ENCODE measurements at regions not wholly inside any gene's neighbourhood (a gene's known extent, or its start where the extent isn't known, plus 50 kb on each side); places are given as distances from the start of the nearest gene placed in this dataset.

- Histone ChIP-seq H3K27ac (ENCODE audit: low read length) (no peak overlapping the region), H3K36me3 (ENCODE audit: low read depth, low read length) (no peaks in the 10 kb centered on the region), H3K79me2 (ENCODE audit: low read length) (no peaks in the 10 kb centered on the region), H3K9ac (ENCODE audit: low read length) (no peak overlapping the region), H3K4me3 (ENCODE audit: low read length) (no peak overlapping the region), H4K20me1 (ENCODE audit: low read length) (no peaks in the 10 kb centered on the region), H3K4me2 (ENCODE audit: low read length) (no peak overlapping the region), H3K9me3 (ENCODE audit: low read length) (no peaks in the 10 kb centered on the region), H3K4me1 (ENCODE audit: insufficient read depth, low read length) (no peaks in the 10 kb centered on the region), H2AFZ (ENCODE audit: low read length) (no peak overlapping the region), H3K9me2 (replicated peaks; ENCODE audit: low read length) (no peaks in the 10 kb centered on the region), H3F3A (ENCODE audit: low read length, unreplicated experiment) (no peaks in the 10 kb centered on the region), H3K27me3 (ENCODE audit: low read length) (peaks cover 13% of the 10 kb centered on the region)
- no TSS peak for BruUV-seq (replicated peaks)
- CTCF ChIA-PET: no interaction called here
- DNase-seq (no peak), ATAC-seq (no peak)
- TF ChIP-seq EZH2 (IDR thresholded peaks at IDR 0.05; ENCODE audit: low read length, unreplicated experiment) (no peak), CTCF (conservative IDR thresholded peaks at IDR 0.05; ENCODE audit: low read depth, low read length) (no peak), EZH2phosphoT487 (IDR thresholded peaks at IDR 0.05; ENCODE audit: borderline replicate concordance, low read length) (no peak)
- intact Hi-C loops (cut with micrococcal nuclease): no loop called here
- POLR2A ChIA-PET (ENCODE audit: unreplicated experiment): no interaction called here
Observed at GRCh38 chr2:129857200-129857599, 122.3 kb upstream of the RAB6C start.

GRCh38 chr2:129859175-129859574 is 120.3 kb upstream of the RAB6C start:
- ATAC-seq (no peak), DNase-seq (no peak)
- Histone ChIP-seq H3K4me2 (ENCODE audit: low read length) (no peak overlapping the region), H3K4me3 (ENCODE audit: low read length) (no peak overlapping the region), H3K9me3 (ENCODE audit: low read length) (no peaks in the 10 kb centered on the region), H3K36me3 (ENCODE audit: low read depth, low read length) (no peaks in the 10 kb centered on the region), H3K9me2 (replicated peaks; ENCODE audit: low read length) (no peaks in the 10 kb centered on the region), H4K20me1 (ENCODE audit: low read length) (no peaks in the 10 kb centered on the region), H2AFZ (ENCODE audit: low read length) (no peak overlapping the region), H3K27me3 (ENCODE audit: low read length) (peaks cover 12% of the 10 kb centered on the region), H3K79me2 (ENCODE audit: low read length) (no peaks in the 10 kb centered on the region), H3F3A (ENCODE audit: low read length, unreplicated experiment) (no peaks in the 10 kb centered on the region), H3K9ac (ENCODE audit: low read length) (no peak overlapping the region), H3K27ac (ENCODE audit: low read length) (no peak overlapping the region), H3K4me1 (ENCODE audit: insufficient read depth, low read length) (no peaks in the 10 kb centered on the region)
- CTCF ChIA-PET: no interaction called here
- POLR2A ChIA-PET (ENCODE audit: unreplicated experiment): no interaction called here
- no TSS peak for BruUV-seq (replicated peaks)
- intact Hi-C loops (cut with micrococcal nuclease): no loop called here
- TF ChIP-seq EZH2phosphoT487 (IDR thresholded peaks at IDR 0.05; ENCODE audit: borderline replicate concordance, low read length) (no peak), EZH2 (IDR thresholded peaks at IDR 0.05; ENCODE audit: low read length, unreplicated experiment) (no peak), CTCF (conservative IDR thresholded peaks at IDR 0.05; ENCODE audit: low read depth, low read length) (no peak)

- intact Hi-C loops (cut with micrococcal nuclease): no loop called here
- ATAC-seq: no peak
- H3F3A ChIP-seq (ENCODE audit: low read length, unreplicated experiment): no peaks in the 10 kb centered on the region
- H3K4me1 ChIP-seq (ENCODE audit: insufficient read depth, low read length): no peaks in the 10 kb centered on the region
- no peak for DNase-seq
- no peaks in the 10 kb centered on the region for H3K9me2 ChIP-seq (replicated peaks; ENCODE audit: low read length)
- H3K9me3 ChIP-seq (ENCODE audit: low read length): no peaks in the 10 kb centered on the region
- H3K27me3 ChIP-seq (ENCODE audit: low read length): peaks cover 12% of the 10 kb centered on the region
- CTCF ChIA-PET: no interaction called here
- no peak for TF ChIP-seq EZH2phosphoT487 (IDR thresholded peaks at IDR 0.05; ENCODE audit: borderline replicate concordance, low read length)
- POLR2A ChIA-PET (ENCODE audit: unreplicated experiment): no interaction called here
- H4K20me1 ChIP-seq (ENCODE audit: low read length): no peaks in the 10 kb centered on the region
- H3K27ac ChIP-seq (ENCODE audit: low read length): no peak overlapping the region
- H2AFZ ChIP-seq (ENCODE audit: low read length): no peak overlapping the region
- no peaks in the 10 kb centered on the region for H3K79me2 ChIP-seq (ENCODE audit: low read length)
- no peak overlapping the region for H3K4me3 ChIP-seq (ENCODE audit: low read length)
- no peak overlapping the region for H3K9ac ChIP-seq (ENCODE audit: low read length)
- H3K4me2 ChIP-seq (ENCODE audit: low read length): no peak overlapping the region
- no peaks in the 10 kb centered on the region for H3K36me3 ChIP-seq (ENCODE audit: low read depth, low read length)
- no TSS peak for BruUV-seq (replicated peaks)
Observed at GRCh38 chr2:129860088-129860487, 119.4 kb upstream of the RAB6C start.
